GM19468 (cell line): ENCODE measurements at regions not wholly inside any gene's neighbourhood (a gene's known extent, or its start where the extent isn't known, plus 50 kb on each side); places are given as distances from the start of the nearest gene placed in this dataset.

Experiments used
- ATAC-seq: cut with Tn5 transposase; IDR thresholded peaks from one replicate; pipeline ENCODE4 v1.9.1; 2021; ENCODE audit warnings: mild to moderate bottlenecking, moderate library complexity, moderate number of reproducible peaks; ENCODE audit not compliant: unreplicated experiment; ENCODE audit errors: extremely low read depth

DNA sequence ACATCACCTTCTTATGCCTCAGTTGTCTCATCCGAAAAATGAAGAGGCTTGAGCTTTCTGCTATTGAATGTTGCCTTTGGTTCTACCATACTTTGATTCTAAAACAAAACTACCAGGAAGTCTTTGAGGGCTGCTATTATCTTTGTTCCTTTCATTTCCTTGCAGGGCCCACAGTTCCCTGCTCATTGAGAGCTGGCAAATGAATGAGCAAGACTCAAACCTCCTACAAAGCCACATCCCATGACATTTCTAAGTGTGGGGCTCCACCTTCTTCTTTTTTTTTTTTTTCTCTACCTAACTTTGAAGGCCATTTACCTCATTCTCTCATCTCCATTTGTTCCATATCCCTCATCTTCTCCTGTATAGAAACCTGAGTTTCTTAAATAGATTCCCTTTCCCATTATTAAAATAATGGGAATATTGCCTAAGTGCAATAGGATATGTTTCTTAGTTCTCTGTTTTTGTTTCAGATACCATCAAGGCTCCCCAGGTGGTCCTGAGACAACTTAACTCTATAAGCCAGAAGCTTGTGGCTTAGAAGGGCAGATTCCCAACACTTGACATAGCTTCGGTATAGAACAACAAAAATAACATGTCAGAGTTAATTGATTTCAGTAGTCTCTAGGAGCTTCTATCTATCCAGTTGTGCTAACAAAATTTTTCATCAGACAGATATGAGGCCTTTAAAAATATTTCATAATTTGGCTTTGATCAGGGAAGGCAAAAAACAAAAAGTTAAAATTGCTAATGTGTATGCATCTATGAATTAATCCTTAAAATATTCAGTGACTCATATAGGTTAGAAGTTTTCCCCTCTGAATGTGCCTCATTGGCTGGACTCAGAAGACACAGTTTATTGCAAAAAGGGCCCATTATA, 951.6 kb downstream of the TUSC7 start:
- no peak for ATAC-seq

DNA sequence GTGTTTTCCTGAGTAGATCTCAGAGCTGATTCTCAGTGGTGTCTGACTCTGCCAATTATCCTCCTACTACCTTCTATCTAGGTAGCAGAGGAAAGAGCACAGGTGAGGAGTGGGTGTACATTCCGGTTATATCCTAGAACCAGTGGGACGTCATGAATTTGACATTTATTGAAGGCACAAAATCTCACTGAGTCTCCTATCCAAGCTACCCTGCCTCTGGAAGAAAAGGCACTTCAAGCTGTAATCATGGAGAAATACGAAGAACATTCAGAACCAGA, 952.2 kb downstream of the TUSC7 start:
- no peak for ATAC-seq

DNA sequence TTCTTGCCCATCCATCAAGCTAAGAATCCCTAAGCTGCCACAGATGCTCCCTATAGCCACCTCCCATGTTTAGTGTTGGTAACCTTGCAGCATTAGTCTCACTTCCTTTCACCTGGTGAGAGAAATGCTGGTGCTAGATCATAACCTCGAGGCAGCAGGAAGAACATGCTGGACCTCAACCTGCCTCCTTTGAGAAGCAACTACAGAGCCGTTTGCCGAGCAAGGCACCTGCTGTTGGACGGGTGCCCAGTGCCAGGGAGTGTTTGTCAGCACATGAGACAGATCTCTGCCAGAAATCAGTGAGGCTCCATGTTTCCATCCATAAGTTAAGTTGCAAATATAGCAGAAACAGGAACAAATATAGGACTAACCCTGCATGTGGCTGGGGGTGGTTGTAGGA, 955.7 kb downstream of the TUSC7 start:
- no peak for ATAC-seq

DNA sequence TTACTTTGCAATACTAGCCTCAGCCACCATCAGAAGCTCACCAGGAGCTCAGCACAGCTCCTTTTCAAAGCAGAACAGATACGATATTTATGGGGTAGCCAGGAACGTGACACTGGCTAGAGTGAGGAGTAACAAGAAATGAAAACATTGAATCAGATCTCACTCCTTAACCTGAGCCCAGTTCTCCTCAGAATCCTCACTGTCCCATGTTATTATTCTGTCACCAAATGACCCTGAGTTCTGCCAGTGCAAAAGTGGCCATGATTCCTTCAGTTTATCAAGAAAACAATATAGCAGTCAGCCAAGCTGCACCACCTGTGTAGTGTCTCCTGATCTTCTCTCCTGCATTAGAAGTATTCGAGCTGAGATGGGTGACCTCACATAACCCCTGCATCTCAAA, 956.7 kb downstream of the TUSC7 start:
- ATAC-seq = no peak

DNA sequence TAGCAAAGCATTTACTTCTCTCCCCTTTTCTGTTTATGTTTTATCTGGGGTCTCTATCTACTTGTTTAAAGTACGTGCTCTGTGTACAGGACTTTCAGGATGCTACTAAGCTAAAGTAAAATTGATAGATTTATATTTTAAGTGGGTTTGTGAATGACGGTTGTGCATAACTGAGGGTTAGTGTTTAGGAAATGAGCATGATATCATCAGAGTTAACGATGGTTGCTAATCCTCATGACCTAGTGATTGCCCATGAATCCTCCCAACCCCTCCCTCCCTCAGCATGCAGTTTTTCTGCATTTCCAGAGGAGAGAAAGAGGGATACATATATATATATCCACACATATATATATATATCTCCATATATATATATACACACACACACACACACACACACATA, 957.2 kb downstream of the TUSC7 start:
- no peak for ATAC-seq

DNA sequence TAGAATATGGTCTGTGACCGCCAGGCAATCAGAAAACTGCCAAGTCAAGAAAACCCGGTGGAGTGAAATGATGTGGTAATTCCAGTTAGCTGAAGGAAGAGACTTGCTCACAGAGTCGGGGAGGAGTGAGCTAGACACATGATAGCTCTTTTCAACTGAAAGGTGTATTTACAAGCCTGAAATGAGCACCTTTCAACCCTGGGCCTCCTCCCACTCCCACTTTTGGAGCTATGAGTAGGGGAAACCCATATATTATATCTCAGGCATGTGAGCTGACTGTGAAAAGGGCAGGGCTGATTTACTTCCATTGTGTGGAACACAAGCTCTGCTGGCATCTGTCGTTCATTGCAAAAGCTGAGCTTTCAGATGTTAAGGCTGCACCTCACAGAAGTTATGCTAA, 960.2 kb downstream of the TUSC7 start:
- no peak for ATAC-seq

DNA sequence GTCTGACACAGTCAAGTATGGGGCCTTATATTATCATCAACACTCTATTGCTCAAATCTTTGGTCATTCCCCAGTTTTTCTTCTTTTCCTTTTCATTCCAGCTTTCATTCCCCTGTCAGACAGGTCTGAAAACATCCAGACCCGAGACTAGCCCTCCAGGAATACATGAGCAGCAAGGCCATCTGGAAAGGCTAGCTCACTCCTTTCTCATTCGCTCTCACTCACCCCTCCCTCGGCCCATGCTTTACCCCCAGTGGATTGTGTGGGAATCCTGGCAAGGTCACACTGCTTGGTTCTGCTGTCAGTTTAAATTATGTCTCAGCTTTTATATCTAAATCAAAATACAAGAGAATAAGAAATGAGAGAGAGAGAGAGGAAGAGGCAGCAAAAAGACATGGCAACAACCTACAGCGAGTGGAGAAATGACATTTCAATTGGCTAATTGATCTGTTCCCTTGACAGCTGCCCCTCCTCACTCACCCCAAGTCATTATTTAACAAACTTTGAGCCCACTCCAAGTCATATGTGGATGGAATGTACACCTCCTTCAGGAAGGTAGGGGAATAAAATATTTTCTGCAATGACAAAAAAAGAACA, 962.2 kb downstream of the TUSC7 start:
- ATAC-seq = no peak

DNA sequence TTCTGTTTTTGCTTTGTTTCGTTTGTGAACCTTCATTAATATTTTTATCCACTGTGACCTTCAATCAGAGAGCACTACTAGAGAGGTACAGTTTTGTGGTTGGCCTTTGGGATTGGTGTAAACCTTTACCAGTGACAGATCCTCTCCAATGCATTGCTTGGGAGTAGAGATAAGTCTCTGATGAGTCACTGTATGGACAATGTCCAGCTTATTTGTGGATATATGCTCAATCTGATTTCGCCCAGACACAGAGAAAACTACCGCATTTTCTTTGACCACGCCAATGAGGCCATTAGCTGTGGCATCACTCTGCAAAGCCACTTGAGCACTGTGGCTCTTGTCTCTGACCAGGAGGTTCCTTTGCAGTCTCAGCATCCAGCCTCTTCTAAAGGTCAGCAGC, 964.7 kb downstream of the TUSC7 start:
- ATAC-seq = no peak

DNA sequence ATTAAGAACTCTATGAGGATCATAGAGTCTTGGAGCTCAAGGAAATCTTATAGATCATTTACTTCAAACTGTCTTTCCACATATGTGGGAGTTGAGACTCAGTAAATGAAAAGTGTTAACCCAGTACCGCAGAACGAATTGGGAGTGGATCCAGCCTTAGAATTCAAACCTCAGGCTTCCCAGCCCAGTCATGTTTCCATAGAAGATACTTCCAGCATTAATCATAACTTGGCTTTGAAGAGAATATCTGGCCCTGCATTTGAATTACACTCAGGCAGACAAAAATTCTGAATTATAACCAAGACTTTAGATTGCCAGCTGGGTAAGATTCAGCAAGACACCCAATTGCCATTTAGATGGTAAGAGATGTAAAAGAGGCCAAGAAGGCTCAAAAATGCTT, 972.0 kb downstream of the TUSC7 start:
- no peak for ATAC-seq

DNA sequence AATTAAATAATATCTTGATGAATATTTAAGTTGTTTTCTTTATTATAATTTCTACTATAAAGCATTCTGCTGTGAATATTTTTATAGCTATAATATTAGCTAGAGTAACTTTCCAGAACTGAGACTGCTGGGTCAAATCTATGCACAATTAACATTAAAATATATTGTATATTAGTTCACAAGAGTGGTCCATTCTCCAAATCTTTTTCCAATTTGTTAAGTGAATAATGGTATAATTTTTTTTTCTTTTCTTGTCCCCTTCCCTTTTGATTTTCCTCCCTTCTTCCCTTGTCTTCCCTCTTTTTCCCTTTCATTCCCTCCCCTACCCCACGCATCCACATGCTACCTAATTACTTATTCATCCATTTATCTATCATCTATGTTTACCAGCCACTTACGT, 977.5 kb downstream of the TUSC7 start:
- ATAC-seq = no peak

DNA sequence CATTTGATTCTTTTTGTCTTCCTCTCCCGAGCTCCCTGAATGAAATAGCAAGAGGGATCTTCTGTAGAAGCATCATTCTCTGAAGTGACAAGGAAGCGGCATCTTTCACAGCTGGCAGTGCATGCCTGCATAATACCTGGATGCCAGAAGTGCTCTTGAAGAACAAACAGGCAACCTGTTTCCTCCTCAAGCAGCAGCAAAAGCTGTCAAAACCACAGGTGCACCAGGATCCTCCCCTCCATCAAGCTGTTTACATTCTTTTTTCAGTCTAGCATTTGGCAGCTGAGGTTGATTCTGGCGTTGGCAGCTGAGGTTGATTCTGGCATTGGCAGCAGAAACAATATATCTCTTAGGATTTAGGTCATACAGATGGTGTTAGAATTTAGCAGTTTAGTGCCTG, 979.0 kb downstream of the TUSC7 start:
- ATAC-seq = no peak

DNA sequence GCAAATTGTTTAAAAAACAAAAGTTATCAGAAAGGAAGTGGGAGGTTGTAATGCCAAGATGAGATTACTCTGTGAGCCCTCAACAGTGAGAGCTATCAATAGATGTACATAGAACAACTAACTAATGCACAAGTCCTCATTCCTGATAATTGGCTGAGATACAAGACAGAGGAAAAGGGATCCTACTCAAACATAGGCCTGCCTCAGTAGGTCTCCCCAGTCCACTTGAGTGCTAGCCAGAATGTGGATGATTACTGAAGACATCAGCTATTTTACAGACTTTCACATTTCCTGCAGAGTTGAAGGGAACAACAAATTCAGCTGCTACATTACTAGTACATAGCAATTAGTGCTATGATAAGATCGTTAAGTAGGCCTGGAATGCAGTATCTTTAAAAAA, 981.9 kb downstream of the TUSC7 start:
- no peak for ATAC-seq

DNA sequence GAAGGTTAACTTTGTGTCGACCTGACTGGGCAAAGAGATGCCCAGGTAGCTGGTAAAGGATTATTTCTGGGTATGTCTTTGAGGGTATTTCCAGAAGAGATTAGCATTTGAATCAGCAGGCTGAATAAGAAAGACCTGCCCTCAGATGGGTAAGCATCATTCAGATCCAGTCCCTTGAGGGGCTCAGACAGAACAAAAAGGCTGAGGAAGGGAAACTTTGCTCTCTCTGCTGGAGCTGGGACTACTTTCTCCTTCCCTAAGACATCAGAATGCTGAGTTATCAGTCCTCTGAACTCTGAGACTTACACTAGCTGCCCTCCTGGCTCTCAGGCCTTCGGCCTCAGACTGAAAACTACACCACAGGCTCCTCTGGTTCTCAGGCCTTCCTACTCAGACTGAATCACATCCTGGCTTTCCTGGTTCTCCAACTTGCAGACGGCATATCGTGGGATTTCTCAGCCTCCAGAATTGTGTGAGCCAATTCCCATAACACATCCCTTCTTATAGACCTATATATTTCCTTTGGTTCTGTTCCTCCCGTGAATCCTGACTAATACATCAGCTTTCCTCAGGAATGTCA, 982.9 kb downstream of the TUSC7 start:
- ATAC-seq = no peak

DNA sequence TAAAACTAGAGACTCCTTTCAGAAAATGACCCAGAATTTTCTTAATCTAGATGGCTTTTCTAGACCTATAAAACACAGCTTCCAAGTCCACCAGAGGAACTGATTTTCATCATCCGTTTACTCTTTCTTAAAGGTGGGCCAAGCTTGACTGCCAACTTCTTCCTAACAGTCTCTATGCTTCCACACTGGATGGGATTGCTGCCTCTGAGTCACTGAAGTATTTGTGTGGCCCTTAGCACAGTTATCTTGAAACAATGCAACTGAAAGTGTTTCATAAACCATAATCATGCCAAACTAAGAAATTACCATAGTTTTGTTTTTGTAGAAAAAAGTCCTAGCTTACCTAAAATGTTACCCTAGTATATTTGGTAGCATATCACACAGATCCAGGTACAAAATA, 985.7 kb downstream of the TUSC7 start:
- no peak for ATAC-seq

DNA sequence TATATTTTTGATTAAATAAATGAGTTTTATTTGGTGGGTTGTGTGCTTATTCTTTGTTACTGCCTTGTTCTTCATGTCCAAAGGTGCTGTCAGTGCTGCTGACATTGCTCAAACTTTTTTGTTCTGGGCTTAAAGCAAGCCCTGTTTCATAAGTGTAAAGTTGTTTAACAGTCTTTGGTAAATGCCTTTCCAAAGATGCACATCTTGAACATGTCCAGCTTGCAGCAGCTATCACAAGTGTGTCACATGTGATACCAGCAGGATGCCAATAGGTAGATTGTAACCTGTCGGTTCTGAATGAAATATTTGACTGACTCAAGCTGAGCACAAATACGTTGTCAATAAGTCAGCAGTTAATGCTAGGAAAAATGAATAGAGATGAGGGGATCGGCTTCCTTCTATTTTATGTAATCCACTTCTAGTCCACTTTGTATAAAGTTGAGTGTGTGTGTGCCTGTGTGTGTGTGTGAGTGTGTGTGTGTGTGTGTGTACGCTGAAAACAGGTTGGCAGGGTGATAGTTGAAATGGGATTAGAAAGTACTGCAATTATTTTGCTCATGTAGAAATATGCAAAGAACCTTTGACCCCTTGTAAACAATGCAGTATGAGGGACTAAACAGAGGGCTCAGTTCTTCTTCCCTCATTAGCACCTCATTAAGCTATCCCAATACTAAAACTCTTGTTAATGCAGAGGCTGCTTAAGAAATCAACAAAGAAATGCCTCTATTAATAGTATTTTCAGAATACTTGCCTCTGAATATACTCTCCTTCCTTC, 986.5 kb downstream of the TUSC7 start:
- no peak for ATAC-seq

DNA sequence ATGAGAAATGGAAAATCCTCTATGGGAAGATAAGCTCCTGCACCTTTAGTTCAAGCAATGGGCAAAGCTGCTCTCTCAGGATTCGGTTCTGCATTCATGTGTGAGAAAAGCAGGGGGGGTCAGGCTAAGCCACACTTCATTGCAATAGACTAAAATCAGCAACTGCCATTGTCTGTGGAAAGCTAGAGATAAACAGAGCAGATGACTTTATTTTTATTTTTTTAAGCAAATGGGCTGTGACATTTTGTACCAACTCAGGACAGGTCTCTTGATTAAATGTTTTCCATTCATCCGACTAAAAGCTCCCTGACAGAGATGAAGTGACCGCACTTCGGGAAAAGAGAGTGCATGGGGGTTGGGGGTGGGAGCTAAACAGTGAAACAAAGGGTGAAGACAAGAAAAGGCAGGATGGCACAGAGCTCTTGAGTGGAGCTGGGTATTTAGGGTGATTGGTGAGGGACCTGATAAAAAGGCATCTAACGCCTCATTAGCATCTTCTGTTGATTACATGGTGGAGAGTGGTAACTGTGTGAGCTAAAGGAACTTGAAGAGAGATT, 987.4 kb downstream of the TUSC7 start:
- ATAC-seq = no peak

DNA sequence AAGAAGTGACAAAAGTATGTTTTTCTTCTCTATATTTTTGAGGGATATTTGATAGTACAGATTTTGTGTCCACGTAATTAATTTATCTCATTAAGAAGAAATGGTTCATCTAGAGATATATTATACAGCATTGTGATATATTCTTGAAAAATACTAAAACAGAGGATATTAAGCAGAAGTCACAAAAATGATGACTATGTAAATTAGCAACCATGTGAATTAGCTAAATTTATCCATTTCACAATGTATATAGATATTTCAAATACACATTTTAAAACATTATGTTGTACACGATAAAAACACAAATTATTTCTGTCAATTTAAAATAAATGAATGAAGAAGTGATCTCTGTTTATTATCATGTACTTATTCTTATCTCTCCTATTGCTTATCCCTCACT, 989.5 kb downstream of the TUSC7 start:
- no peak for ATAC-seq

DNA sequence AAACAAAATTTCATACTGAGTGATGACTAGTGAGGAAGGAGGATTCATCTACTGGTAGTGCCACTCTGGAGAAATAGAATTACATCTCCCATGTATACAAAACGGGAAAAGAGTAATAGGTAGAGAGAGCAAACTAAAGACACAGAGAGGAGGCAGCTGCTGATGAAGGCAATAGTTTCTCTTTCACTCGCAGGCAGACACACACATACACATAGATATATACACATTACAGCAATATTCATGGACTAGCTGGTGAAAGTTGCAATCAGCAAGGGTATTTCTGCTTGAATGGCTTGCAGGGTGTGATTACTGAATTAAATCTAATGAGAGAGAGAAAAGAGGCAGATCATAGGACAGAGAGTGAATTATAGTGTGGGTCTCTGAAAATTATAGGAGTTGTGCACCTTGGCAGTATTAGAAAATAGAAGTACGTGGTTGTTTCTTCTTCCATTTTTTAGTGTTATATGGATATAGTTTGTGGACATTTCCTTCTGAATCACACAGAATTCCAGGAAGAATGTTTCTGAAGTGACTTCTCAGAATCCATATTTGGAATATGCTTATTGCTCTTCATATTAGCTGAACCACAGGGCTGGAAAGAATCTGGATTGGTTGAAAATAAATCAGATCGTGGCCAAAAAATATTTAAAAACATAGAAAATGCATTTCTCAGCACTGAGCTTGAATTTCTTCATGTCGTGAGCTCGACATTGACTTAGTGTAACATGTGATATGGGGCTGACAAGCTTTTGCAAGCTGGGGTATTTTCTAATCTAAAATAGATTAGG, 991.2 kb downstream of the TUSC7 start:
- ATAC-seq = no peak

DNA sequence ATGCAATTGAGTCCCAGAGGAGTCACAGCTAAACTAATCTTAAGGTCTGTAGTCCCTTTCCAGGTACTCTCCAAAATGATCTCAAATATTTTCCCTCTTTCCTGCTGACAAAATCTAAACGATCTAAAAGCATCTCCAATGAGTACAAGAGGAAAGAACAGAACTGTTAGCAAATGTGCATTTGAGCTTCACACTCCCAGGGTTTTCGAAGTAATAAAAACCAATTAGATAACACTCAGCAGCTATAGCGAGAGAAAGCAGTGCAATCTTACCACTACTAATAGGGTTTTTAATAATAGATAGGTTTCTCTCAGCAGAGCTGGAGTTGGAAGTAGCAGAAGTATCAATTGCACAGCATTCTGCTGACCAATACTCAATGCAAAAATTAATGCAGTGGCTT, 995.4 kb downstream of the TUSC7 start:
- no peak for ATAC-seq

DNA sequence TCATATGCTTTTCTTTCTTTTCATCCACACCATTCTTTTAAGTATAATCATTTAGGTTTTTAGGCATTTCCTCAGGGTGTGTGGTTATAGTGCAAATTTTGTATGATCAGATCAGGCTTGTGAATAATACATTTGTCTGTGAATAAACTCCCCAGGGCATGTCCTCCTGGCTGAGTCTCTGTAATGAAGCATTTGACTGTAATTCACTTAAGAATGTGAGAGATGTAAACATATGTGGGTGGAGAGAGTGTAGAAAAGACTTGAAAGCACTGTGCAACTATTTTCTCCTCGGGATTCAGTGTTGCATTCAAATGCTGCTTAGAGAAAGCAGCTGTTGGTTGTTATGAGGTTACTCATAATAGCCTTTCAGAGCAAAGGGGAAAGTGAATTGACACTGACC, 996.5 kb downstream of the TUSC7 start:
- no peak for ATAC-seq
